GM20000 (cell line): ENCODE measurements at regions not wholly inside any gene's neighbourhood (a gene's known extent, or its start where the extent isn't known, plus 50 kb on each side); places are given as distances from the start of the nearest gene placed in this dataset.

ENCODE experiments used
- DNase-seq: peaks from one replicate; pipeline ENCODE4 v3.0.0; 2012; ENCODE audit warnings: low spot score
- CTCF ChIP-seq: IDR thresholded peaks from 2 replicates; pipeline ENCODE4 v1.5.1; 2012; ENCODE audit warnings: mild to moderate bottlenecking, control low read depth; ENCODE audit errors: extremely low read depth, missing control alignments

- no peak for DNase-seq
- TF ChIP-seq CTCF = no peak
Measured at GRCh38 chr3:164094546-164094945, 983.8 kb downstream of the SI start.

GRCh38 chr3:164080208-164080607 lies 998.1 kb downstream of the SI start:
- DNase-seq = no peak
- no peak for TF ChIP-seq CTCF

- TF ChIP-seq CTCF = no peak
- DNase-seq = no peak
Measured at GRCh38 chr3:164064298-164064697, 1014.0 kb downstream of the SI start.

- DNase-seq = no peak
Measured at GRCh38 chr3:164060923-164061322, 1017.4 kb downstream of the SI start.

GRCh38 chr3:164049847-164050246 lies 1028.4 kb downstream of the SI start:
- DNase-seq = no peak
- no peak for TF ChIP-seq CTCF

More at GRCh38 chr3:164060923-164061322, 1017.4 kb downstream of the SI start:
- no peak for TF ChIP-seq CTCF

- DNase-seq = no peak
Measured at GRCh38 chr3:164048451-164048850, 1029.8 kb downstream of the SI start.

GRCh38 chr3:164040991-164041390 lies 1037.3 kb downstream of the SI start:
- no peak for TF ChIP-seq CTCF
- DNase-seq = no peak

More at GRCh38 chr3:164048451-164048850, 1029.8 kb downstream of the SI start:
- TF ChIP-seq CTCF = no peak

- no peak for DNase-seq
- no peak for TF ChIP-seq CTCF
Measured at GRCh38 chr3:164030194-164030593, 1048.1 kb downstream of the SI start.
